Raji (cell line): ENCODE measurements at regions not wholly inside any gene's neighbourhood (a gene's known extent, or its start where the extent isn't known, plus 50 kb on each side); places are given as distances from the start of the nearest gene placed in this dataset.

ENCODE experiments used
- POLR2A ChIP-seq: IDR thresholded peaks from 2 replicates; pipeline ENCODE4 v1.6.1; 2011; ENCODE audit warnings: low read depth, low read length, control low read depth; ENCODE audit not compliant: insufficient read depth

DNA sequence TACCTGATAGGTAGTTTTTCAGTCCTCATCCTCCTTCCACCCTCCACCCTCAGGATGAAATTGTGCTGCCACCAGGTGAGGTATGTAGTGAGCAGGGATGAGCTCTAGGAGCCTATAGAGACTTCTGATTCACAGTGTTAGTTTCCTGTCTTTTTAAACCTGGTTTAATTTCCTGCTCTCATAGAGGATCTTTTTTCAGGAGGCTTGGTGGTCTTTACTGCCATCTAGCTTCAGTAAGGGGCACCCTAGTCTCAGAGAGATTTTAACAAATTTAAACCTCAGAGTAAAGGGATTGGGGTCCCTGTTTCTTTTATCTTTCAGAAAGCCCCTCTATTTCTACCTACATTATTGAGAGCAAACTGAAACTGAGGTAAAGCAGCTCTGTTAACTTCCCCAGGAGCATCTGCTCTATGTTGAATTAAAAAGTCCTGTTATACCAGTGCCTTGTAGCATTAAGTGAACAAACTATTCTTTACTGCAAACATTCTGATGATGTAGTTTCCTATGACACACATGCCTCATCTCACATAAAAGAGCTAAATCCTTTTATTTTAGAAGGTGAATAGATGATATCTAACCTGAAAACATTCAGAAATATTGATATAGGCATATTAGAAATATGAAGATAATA, 172.2 kb upstream of the DDHD1 start:
- no peak for TF ChIP-seq POLR2A

DNA sequence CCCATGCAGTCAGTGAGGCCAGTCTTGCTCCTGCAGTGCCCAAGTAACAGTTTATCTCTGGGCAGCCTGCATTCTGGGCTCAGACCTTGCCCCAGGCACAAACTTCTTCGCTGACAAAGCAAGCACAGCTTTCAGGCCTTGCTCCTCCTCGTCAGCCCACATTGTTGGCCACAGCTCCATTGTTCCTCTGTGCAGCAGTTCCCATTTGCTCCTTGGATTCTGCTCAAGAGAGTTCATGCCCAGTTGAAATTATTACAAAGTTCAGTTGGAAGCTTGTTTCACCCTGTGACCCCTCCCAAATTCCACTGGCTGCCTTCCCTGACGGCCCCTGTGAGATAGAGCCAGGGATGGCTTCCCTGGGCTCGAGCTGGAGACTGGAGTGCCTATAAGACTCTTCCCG, 163.4 kb upstream of the DDHD1 start:
- TF ChIP-seq POLR2A: no peak

DNA sequence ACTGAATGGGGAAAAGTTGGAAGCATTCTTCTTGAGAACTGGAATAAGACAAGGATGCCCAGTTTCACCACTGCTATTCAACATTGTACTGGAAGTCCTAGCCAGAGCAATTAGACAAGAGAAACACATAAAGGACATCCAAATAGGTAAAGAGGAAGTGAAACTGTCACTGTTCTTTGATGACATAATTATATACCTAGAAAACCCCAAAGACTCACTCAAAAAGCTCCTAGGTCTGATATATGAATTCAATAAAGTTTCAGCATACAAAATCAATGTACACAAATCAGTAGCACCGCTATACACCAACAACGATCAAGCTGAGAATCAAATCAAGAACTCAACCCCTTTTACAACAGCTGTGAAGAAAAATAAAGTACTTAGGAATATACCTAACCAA, 157.3 kb upstream of the DDHD1 start:
- no peak for TF ChIP-seq POLR2A

DNA sequence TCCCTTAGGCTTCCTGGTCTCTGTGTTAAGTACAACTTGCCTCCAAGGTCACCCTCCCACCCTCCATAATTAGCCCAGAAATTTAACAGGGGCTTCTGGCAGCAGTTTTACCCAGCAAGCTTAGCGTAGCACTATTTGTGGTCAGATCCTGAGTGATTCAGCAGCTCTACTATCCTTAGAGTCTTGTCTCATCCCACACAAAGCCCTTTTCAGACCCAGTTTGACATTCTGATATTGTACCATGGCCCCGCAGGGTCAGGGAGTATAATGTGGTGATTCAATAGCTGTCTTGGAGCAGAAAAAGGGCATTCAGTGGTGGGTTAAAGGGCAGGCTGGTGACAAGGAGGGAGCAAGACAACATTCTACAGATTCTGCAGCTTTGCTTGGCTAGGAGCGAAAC, 153.8 kb upstream of the DDHD1 start:
- no peak for TF ChIP-seq POLR2A

DNA sequence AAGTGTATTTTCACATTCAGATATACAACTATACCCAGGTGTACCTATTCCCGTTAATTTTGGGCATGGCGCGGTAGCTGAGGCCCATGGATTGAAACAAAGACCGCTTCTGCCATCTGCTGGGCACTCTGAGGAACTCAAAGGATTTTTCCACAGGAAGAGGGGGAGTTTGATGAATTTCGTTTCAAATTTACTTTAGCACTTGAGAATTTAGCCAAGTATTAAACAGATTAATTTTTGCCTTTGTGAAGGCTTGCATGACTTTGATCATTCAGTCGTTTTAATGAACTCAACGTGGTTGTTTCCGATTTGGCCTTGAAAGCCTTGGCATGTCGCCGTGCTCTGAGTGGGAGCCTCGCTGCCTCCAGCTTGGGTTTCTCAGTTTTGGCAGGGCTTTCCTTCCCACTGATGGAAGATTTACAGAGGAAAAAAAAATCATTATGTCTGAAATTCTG, 153.2 kb upstream of the DDHD1 start:
- no peak for TF ChIP-seq POLR2A

DNA sequence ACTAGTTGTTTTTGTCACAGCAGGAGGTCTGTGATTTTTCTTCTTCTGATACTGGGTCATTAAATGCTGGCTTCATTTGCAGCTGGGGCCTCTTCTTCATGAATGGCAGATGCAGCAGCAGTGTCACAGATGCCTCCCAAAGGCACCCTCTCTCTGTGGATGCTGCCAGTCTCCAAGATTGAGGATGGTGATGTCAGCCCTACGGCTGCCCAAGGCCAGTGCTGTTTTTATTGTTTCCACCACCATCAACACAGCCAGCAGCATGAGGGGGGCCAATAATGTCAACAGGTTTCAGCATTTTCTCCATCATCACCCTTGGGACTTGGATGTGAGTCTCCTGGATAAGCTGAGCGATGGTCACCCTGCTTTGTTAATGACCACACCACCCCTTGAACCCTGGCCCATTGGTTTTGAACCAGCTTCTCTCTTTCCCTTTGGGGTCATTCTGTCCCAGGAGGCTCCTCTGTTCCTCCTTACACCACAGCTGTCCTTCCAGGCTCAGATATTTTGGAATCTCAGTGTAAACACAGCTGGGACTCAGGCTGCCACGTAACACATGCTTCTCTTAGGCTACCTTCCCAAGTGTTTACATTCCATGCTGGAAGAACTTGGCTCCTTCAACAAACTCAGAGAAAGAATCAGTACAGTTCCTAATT, 151.7 kb upstream of the DDHD1 start:
- TF ChIP-seq POLR2A: no peak

DNA sequence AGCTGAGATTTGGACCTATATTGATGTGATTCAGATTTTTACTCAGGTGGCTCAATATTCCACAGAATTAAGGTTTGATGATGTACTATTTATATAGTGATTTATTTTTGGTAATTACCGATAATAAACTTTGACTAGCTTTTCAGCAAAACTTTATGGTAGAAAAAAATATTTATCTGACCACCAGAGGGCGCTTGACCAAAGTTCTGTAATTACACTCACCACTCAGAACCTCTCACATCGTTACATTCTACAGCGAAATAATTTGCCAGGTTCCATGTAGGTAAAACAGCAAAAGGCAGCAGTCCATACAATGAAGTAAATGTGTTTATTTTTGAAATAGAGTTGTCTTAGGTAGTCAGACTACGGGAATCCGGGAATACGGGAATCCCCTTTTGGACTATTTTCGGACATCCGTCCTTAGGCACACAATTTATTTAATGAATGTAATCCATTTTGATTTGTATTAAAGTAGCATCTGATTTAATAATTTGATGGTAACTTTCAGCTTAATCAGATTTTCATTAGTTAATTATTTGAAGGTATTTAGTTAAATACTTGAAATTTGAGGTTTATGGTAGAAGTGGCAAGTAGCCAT, 143.0 kb upstream of the DDHD1 start:
- TF ChIP-seq POLR2A: no peak

DNA sequence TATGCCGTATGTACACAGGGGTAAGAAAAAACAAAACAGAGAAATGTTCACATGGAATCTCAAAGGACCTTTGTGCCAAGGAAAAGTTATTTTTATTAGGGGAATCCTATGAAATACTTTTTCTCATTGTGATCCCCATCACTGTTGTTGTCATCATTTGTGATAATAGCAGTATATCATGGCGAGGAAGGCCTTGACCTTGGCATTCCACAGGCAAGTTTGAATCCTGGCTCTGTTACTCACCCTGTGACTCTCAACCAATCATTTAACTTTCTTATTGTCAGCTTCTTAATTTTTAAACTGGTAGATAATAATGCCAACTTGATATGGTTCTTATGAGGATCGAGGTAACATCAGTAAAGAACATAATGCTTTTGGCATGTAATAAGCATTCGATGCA, 142.2 kb upstream of the DDHD1 start:
- TF ChIP-seq POLR2A: no peak

DNA sequence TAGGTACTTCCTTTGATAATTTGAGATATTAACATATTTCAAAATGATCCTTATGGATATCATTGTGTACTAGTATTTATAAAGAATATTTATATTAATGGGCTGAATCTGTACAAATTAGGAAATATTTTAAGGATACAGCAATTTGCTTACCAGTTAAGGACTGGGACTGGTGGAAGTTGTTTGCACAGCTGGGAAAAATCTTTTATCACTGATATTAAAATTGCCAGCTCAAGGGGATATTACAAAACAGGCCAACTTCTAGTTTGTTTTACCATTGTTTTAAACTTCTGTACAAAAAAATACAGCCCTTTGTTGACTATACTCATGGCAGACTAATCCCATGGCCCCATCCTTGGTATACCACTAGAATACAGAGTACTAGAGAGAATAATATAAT, 133.2 kb upstream of the DDHD1 start:
- TF ChIP-seq POLR2A: no peak

DNA sequence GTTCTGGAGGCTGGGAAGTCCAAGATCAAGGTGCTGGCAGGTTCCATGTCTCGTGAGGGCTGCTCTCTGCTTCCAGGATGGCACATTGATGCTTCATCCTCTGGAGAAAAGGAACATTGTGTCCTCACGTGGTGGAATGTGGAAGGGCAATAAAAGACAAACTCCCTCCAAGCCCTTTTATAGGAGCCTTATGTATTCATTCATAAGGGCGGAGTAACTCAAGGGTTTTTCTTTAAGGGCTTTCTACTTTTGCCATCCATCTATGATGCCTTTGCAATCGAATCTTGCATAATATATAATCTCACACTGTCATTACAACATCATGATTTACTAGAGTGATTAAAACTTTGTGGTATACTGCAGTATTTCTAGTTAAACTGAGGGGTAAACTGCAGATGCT, 132.7 kb upstream of the DDHD1 start:
- no peak for TF ChIP-seq POLR2A

DNA sequence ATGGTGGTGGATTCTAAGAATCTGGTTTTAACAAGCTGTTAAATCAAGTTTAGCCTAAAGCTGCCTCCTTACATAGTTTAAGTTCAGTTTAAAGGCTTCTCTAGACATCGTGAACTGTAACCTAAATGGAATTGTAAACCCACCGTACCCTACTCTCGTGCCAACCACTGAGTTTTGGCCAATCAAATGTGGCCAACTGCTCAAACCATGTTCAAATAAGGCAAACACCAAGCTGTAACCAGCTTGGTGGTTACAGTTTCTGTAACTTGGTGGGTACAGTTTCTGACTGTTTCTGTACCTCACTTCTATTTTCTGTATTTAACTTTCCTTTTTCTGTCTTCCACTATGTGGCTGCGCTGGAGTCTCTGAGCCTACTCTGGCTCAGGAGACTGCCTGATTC, 131.9 kb upstream of the DDHD1 start:
- no peak for TF ChIP-seq POLR2A

DNA sequence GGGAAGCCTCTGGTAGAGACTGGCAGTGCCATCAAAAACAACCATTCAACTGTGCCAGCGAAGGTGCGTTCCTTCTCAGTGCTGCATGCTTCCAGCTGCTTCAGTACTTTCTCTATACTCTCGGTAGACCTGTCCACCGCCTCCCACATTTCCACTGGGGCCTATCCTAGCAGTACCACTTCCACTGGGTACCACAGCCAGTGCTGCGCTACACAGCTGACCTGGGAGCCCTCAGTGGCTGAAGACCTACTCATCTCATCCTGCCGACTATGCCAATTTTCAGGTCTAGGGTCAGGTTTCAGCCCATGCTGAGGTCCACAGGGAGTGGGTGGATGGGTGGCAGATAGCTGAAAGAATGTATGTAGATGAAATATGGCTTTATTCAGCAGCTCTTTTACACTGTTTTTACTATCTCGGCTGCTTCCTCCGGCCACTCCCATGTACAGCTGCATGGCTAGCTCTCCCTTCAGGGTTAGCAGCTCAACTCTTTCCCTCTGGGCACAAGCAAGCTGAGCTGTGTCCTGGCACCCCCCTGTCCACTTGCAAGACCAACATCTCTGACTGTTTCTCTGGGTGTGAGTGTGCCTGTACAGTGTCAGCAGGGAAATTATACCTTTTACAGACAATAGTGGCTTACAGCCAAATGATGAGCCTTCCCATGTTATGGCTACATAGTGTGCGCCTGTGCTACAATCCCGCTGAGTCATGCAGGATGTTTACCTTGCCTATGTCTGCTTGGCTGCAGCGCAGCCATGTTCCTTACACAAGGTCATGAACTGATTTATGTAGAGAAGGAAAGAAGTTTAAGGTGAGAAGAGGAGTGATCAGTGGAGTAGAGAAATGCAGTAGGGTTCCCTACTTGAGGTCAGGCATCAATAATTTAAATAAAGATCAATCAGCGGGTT, 125.7 kb upstream of the DDHD1 start:
- no peak for TF ChIP-seq POLR2A

DNA sequence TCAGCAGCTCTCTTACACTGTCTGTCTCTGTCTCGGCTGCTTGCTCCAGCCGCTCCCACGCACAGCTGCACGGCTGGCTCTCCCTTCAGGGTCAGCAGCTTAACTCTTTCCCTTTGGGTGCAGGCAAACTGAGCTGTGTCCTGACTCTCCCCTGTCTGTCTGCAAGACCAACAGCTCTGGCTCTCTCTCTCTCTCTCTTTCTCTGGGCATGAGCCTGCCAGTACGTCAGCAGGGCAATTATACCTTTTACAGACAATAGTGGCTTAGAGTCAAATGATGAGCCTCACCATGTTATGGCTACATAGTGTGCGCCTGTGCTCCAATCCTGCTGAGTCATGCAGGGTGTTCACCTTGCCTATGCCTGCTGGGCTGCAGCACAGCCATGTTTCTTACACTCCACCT, 120.5 kb upstream of the DDHD1 start:
- TF ChIP-seq POLR2A: no peak

DNA sequence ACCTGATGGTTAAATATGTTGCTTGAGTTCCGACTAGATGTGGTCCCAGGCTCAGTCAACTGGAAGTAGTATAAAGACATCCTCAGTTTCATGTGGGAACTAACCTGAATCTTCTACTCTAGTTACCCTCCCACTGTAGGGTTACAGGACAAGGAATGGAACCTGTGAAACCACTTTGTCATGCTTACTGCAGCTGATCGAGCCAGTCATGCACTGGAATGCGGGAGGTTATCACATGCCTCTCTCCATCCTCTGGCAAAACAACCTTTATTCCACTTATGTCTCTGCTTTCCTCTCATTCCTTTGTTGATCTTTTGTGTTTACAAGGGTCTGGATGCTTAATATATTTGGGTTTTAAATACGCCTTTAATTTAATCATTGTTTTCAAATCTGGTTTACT, 111.9 kb upstream of the DDHD1 start:
- no peak for TF ChIP-seq POLR2A

DNA sequence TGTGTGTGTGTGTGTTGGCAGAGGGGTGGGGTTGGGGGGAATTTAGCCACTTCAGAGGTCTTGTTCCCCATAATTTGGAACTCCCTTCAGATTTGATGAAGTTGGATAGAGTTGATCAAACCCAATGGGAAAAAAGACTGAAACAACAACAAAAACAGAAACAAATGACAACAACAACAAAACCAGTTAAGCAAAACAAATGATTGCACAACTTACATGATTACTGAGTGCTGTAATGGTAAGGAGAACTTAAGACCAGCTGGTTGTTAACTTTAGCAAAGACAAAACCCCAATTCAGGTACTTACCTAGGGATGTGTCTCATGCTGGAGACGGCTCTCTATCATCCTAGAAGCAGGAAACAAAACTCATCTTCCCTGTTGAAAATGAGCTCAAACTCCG, 107.8 kb upstream of the DDHD1 start:
- TF ChIP-seq POLR2A: no peak

DNA sequence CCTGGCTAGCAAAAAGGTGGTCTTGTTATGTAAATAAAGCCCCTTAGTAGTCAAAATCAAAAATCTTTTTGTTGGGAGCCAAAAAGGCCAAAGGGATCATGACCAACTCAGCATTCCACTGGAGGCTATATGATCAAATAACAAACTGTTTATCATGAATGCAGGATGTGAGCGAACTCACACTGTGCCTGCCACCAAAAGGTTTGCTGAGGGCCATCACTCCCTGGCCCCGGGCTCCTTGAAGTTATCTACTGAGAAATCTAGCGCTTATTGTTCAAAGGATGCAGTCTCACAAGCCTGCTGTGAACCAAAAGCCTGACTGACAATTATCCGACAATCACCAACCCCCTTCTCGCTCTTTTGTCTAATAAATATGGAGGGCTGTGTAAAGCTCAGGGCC, 107.2 kb upstream of the DDHD1 start:
- no peak for TF ChIP-seq POLR2A
